Stimulated activated CD4-positive, alpha-beta T cell treated with anti-CD3 and anti-CD28 coated beads, Interleukin-1b, Interleukin-23, amount 100 ng/mL, for 4 hours (primary cell): ENCODE measurements at regions not wholly inside any gene's neighbourhood (a gene's known extent, or its start where the extent isn't known, plus 50 kb on each side); places are given as distances from the start of the nearest gene placed in this dataset.

Experiments used
- DNase-seq, 2 donors: peaks; one replicate each; pipeline ENCODE4 v3.0.0-alpha.2; 2020; ENCODE audit warnings: low read depth in 2 of 2

DNA sequence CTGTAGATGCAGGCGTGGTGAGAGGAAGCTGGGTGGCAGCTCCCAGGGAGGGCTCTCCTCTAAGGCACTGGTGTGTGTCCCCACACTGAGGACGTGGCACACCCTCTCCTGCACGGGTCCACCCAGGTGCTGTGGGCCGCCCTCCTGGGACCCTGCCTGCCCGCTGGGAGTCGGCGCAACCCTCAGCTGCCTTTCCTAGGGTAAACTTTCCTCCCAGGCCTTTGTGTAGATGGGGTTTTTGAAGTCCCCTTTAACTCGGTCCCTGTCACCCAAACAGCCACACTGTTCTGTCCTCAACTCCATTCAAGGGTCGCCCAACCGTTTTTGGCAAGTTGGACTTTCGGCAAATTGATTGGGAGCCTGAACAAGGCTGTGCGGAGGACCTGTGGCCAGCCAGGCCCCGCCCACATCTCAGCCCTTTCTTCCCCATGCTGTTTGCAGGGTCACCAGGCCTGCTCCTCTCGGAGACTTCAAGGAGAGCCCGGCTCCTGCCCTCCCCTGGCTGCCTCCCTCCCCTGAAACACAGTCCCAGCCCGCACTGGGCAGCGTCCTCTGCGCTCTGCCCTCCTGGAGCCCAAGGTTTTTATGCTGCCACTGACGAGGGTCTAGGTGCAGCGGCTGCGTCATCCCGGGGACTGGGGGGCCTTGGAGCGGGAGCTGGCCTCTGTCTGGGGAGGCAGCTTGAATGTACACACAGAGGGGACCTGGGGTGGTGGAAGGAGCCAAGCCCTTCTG, 1126.2 kb downstream of the BRD1 start:
- DNase-seq, result no peak

DNA sequence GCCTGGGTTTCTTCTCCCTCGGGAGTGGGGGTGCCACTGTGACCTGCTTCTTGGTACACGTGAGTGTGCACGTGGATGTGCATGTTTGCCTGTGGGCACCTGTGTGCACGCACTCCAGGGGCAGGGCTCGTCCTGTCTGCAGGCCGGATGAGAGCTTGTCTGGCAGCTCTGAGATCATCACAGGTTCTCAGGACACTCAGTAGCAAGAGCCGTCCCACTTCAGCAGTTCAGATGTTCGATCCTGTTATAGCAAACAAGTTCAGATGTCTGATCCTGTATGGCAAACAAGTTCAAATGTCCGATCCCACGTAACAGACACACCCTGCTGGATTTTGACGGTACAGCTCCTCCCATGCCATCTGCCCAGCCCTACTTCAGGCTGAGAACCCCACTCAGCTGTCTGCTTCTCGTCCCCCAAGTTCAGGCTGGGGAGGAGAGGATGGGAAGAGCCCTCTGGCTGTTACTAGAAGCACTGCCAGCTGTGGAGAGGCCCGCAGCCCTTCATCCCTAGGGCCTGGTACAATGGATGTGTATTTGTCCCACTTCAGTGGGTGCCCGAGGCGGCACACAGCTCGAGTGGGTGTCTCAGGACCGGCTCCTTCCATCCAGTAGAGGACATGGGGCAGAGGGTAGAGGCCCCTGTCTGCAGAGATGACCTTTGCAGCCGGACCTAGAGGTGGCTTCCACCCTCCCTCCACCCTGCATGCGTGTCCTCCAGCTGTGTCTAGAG, 1126.9 kb downstream of the BRD1 start:
- no peak for DNase-seq

DNA sequence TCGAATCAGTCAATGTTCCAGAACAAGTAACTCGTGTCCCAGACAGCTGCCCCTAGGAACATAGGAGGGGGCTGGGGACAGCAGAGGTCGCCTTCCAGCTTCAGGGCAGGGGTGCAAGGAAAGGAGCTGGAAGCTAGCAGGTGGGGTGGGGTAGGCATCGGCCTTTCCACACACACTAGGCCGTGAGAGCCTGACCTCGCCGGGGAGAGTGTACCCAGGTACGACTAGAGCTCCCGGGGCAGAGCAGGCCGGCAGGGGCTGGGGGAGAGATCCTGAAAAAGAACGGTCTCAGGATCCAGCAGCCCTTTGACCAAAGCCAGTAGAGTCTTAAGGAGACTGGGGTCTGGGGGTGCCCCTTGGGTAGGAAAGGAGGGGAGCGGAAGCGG, 1127.5 kb downstream of the BRD1 start:
- no peak for DNase-seq

DNA sequence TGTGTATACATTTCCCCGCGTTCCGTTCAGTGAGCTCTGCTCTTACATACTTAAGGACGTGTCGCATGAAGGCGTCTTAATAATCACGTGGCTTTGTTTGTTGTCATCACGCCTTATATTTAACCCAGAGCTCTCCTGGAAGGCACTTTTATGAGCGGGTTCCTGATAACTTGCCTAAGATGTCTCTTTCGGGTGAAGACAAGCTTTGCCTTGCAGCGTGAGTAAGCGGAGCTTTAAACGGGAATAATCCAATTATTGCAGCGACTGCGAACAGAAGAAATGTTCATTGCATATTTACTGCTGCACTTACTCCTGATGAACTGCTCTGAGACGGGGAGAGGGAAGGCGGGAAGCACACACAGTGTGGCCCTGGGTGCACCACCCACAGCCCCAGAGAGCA, 1128.2 kb downstream of the BRD1 start:
- DNase-seq, result no peak

DNA sequence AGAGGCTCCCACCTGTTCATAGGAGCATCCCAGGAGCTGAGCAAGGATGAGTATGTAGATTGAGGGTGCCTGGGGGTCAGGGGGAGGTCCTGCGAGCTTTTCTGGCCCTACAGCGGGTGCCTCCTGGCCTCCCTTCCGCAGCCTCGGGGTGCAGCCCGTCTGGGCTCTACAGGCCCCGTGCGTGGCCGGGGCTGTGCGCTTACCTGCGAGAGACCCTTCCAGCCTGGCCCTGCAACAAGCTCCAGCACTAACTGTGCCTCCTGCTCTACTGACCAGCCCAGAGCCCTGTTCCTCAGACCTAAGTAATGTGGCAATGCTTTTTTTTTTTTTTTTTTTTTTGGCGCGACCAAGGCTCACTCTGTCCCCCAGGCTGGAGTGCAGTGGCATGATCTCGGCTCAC, 1129.1 kb downstream of the BRD1 start:
- DNase-seq, result no peak

GRCh38 chr22:48697694-48698276, 1129.9 kb downstream of the BRD1 start:
- no peak for DNase-seq

DNA sequence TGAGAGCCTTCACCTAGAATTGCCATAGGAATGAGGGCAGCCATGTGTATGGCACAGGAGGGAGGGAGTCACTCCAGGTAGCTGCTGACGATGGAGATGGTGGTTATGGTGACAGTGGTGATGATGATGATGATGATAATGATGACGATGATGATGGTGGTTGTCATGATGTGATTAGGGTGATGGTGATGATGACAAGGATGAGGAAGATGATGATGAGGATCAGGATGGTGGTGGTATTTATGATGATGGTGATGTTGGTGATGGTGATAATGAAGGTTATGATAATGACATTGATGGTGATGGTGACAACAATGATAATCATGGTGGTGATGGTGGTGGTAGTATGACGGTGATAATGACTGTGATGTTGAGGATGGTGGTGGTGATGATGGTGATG, 1130.5 kb downstream of the BRD1 start:
- no peak for DNase-seq

DNA sequence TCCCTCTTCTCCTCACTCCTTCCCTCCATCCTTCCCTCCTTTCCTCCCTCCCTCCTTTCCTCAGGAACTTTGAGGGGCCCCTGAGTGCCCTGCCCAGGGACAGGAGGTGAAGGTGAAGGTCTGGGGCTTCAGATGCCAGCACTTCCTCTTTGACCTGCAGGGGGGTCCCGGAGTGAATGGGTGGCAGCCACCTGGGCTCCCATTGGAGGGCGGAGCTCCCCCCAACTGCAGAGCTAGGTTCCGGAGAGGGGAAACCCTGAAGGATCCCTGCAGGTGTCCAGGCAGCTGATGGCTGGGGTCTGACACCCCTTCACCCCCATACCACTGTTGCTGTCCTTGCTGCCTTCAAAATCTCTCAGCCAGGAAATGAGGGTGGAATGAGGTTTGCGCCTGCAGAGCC, 1131.3 kb downstream of the BRD1 start:
- no peak for DNase-seq

- no peak for DNase-seq
Measured at GRCh38 chr22:48695731-48696305, 1131.9 kb downstream of the BRD1 start.

GRCh38 chr22:48695251-48695650, 1132.4 kb downstream of the BRD1 start:
- no peak for DNase-seq

DNA sequence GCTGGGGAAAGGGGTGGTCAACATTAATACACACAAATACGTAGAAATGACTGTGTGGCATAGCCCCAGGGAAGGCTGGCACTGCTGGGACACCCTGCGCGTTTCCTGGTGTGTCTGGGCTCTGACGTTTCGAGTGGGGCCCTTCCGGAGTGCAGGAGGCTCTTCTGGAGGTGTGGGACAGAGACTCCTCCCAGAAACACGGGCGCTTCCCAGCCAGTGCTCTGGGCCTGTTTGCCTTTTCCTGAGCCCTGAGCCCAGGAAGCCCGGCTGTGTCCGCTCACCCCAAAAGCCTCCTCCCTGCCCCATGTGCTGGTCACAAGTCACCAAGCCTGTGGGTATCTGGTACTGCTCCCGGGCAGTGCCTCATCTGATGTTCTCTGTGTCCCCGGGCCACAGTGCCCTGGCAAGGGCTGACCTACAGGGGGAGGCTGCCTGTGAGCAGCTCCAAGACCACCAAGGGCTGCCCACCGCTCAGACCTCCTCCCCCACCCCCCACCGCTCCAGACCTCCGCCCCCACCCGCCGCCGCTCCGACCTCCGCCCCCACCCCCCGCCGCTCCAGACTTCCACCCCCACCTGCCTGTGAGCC, 1133.3 kb downstream of the BRD1 start:
- DNase-seq, result no peak

GRCh38 chr22:48693377-48694135, 1134.1 kb downstream of the BRD1 start:
- DNase-seq, result no peak

DNA sequence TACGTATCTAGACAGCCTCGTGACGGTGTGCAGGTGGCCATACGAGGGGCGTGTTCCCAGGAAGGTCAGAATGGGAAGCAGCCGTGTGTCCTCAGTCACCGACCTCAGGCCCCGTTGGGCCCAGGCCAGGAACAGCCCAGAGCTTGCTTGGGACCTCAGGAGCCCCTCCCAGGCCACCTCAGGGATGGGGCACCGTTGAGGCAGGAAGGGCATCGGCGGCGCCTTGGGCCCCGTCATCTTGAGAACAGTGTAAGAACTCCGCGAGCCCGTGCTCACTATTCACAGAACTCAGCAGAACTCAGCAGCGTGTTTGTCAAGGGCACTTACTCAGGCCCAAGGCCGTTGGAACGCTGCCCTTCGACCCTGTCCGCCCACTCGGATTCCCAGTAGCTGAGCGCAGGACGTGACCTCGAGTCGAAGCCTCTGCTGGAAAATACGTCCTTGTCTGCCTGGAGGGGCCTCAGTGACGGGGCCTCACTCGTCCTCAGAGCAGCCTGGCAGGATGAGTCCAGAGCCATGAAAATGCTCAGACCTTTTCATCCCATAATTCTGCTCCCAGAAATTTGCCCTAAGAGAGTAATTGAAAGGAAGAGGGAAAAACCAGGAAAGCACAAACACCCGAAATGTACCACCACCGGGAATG, 1134.8 kb downstream of the BRD1 start:
- DNase-seq, result no peak

DNA sequence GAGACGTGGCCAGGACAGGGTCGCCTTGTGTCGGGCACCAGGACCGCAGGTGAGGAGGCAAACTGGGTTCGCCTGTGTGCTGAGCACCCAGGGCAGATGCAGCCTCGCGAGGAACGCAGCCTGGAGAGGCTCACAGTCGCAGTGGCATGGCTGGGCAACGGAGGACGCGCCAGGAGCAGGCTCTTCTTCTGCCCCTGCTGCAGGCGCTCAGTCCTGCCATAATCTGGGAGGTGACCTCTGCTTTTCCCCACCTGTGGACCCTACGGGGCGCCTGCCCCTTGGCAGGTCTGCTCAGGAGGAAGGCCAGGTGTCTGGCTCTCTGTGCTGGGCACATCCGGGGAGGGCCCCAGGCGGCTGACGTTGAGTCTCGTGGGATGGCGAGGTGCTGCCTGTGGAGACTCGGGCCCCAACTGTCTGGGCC, 1136.2 kb downstream of the BRD1 start:
- no peak for DNase-seq

DNA sequence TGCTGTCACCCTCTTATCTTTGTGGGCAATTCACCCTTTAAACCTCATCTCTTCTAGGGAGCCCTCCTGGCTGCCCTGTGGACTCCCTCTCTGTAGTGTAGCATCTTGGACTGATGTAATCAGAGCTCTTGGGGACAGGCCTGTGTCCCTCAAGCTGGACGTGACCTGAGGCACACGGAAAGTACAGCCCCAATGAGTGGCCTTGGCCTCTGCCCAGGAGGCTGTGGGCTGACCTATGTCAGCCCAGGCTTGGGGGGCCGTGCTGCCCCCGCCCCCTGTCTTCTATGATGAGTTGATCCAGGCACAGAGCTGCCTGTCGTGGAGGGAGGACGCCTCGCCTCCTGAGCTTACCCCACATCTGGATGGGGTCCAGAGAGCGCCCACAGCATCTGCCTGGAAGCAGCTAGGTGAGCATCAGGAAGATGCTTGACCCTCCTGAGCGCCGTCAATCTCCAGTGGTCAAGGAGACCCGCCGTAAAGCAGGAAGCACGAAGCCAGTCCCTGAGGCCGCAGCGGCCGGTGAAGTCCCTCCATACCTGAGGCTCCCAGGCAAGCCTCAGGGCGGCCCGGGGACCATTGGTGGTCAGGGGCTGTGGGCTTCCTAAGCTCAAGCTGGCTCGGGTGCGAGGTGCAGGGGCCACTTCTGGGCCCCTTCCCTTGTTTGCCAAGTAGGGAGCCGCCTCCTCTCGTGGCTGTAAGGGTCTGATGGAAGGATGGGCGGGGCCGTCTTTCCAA, 1136.9 kb downstream of the BRD1 start:
- no peak for DNase-seq

- no peak for DNase-seq
Measured at GRCh38 chr22:48689206-48689605, 1138.5 kb downstream of the BRD1 start.

GRCh38 chr22:48688366-48688765, 1139.3 kb downstream of the BRD1 start:
- DNase-seq, result no peak

- DNase-seq, result no peak
Measured at GRCh38 chr22:48687606-48688005, 1140.1 kb downstream of the BRD1 start.

GRCh38 chr22:48686694-48687302, 1140.9 kb downstream of the BRD1 start:
- DNase-seq, result no peak

- no peak for DNase-seq
Measured at GRCh38 chr22:48685767-48686166, 1141.9 kb downstream of the BRD1 start.
